ENCODE measurements at regions not wholly inside any gene's neighbourhood (a gene's known extent, or its start where the extent isn't known, plus 50 kb on each side); places are given as distances from the start of the nearest gene placed in this dataset.
A peak's percentile ranks its signal among the peaks of the same experiment; 100 is the strongest.

GRCh38 chr12:125193376-125194152, 128.3 kb downstream of the AACS start:
- no peak for DNase-seq

GRCh38 chr12:125194163-125194773, 129.0 kb downstream of the AACS start:
- DNase-seq = no peak

- no peak for DNase-seq
Measured at GRCh38 chr12:125194987-125195386, 129.8 kb downstream of the AACS start.

GRCh38 chr12:125197326-125197725, 132.1 kb downstream of the AACS start:
- no peak for DNase-seq

GRCh38 chr12:125198652-125199051, 133.4 kb downstream of the AACS start:
- DNase-seq = no peak

- DNase-seq = no peak
Measured at GRCh38 chr12:125201090-125201489, 135.9 kb downstream of the AACS start.

GRCh38 chr12:125201940-125202339, 136.7 kb downstream of the AACS start:
- DNase-seq = no peak

GRCh38 chr12:125202421-125202820, 137.2 kb downstream of the AACS start:
- DNase-seq = no peak

- DNase-seq = no peak
Measured at GRCh38 chr12:125203145-125203765, 138.0 kb downstream of the AACS start.

- no peak for DNase-seq
Measured at GRCh38 chr12:125205386-125205785, 140.2 kb downstream of the AACS start.

- DNase-seq = no peak
Measured at GRCh38 chr12:125206711-125207110, 141.5 kb downstream of the AACS start.

- no peak for DNase-seq
Measured at GRCh38 chr12:125208334-125208733, 143.1 kb downstream of the AACS start.

GRCh38 chr12:125208942-125209341, 143.7 kb downstream of the AACS start:
- DNase-seq = no peak

- DNase-seq = peak; percentile 12
Measured at GRCh38 chr12:125210104-125210755, 145.0 kb downstream of the AACS start.

GRCh38 chr12:125211464-125211863, 146.2 kb downstream of the AACS start:
- DNase-seq = no peak

- DNase-seq = no peak
Measured at GRCh38 chr12:125214289-125214688, 149.1 kb downstream of the AACS start.

GRCh38 chr12:125216756-125217155, 151.5 kb downstream of the AACS start:
- no peak for DNase-seq

- DNase-seq = no peak
Measured at GRCh38 chr12:125217308-125217707, 152.1 kb downstream of the AACS start.

GRCh38 chr12:125218952-125219351, 153.7 kb downstream of the AACS start:
- no peak for DNase-seq

GRCh38 chr12:125220404-125221273, 155.4 kb downstream of the AACS start:
- no peak for DNase-seq

GRCh38 chr12:125221602-125222001, 156.4 kb downstream of the AACS start:
- no peak for DNase-seq

- DNase-seq = no peak
Measured at GRCh38 chr12:125222876-125223275, 157.6 kb downstream of the AACS start.

- no peak for DNase-seq
Measured at GRCh38 chr12:125225641-125226040, 160.4 kb downstream of the AACS start.
